B cell (primary cell): ENCODE measurements at regions not wholly inside any gene's neighbourhood (a gene's known extent, or its start where the extent isn't known, plus 50 kb on each side); places are given as distances from the start of the nearest gene placed in this dataset.

ENCODE experiments used
- EZH2 ChIP-seq: IDR thresholded peaks from 2 replicates; pipeline ENCODE4 v1.6.1; 2012; ENCODE audit warnings: borderline replicate concordance, low read depth, mild to moderate bottlenecking, moderate library complexity, low read length; ENCODE audit not compliant: insufficient read depth, poor library complexity, severe bottlenecking
- TF ChIP-seq, protein P1 (sequence below): fragments of 200-600 bp; IDR thresholded peaks from one replicate; pipeline ENCODE4 v1.8.0; 2022; ENCODE audit warnings: antibody characterized with exemption, mild to moderate bottlenecking

DNA sequence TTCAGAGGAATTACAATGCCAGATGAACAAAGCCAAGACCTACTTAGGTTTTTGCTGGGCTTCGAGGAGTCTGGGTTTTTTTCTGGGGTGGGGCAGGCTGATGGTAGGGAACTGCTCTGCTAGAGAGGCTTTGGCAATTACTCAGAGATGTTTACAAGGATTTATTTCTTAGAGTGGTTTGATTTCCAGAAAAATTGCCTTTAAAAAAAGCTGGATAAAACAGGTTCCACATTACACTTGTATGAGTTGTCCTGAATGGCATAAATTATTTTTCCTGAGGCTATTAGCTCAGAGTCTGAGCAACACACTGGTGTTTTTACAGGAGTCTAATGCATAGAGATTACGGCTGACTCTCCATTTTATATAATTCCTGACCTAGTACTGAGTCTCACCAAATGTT lies 118.5 kb upstream of the FRMD6 start:
- no peak for TF ChIP-seq EZH2
- TF ChIP-seq, protein P1, sequence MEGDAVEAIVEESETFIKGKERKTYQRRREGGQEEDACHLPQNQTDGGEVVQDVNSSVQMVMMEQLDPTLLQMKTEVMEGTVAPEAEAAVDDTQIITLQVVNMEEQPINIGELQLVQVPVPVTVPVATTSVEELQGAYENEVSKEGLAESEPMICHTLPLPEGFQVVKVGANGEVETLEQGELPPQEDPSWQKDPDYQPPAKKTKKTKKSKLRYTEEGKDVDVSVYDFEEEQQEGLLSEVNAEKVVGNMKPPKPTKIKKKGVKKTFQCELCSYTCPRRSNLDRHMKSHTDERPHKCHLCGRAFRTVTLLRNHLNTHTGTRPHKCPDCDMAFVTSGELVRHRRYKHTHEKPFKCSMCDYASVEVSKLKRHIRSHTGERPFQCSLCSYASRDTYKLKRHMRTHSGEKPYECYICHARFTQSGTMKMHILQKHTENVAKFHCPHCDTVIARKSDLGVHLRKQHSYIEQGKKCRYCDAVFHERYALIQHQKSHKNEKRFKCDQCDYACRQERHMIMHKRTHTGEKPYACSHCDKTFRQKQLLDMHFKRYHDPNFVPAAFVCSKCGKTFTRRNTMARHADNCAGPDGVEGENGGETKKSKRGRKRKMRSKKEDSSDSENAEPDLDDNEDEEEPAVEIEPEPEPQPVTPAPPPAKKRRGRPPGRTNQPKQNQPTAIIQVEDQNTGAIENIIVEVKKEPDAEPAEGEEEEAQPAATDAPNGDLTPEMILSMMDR = no peak
